Pancreas (tissue), 10 donors: ENCODE measurements at regions not wholly inside any gene's neighbourhood (a gene's known extent, or its start where the extent isn't known, plus 50 kb on each side); places are given as distances from the start of the nearest gene placed in this dataset.

Experiments used
- ATAC-seq, 4 donors: fragments of 200-7000 bp; cut with Tn5 transposase; one replicate each; pipeline versions ENCODE4 v1.8.0 to v1.9.1; 2020; ENCODE audit warnings: mild to moderate bottlenecking in 4 of 4, moderate library complexity in 4 of 4
- DNase-seq, 6 donors: peaks; one replicate each; pipeline ENCODE4 v3.0.0-alpha.2; 2020
- FAIRE-seq: peaks from 2 replicates; lab custom pipeline; 2012; peaks lifted over from hg19 to GRCh38; lab: Jason Lieb, UNC
- H3K27ac ChIP-seq, 4 donors: fragments of 200-600 bp; sonication (generic); 1 replicate in 3 of 4; 2 replicates in 1 of 4; pipeline versions ENCODE4 v1.5.0 to v1.8.0; 2020
- H3K27me3 ChIP-seq, 4 donors: fragments of 200-600 bp; one replicate each; pipeline ENCODE4 v1.8.0; 2021
- H3K36me3 ChIP-seq, 3 donors: fragments of 200-600 bp; sonication (generic) in 1 of 3; one replicate each; pipeline versions ENCODE4 v1.5.0 to v1.8.0; 2020 to 2021
- H3K4me1 ChIP-seq, 3 donors: fragments of 200-600 bp; one replicate each; pipeline ENCODE4 v1.8.0; 2021
- H3K4me3 ChIP-seq, 4 donors: fragments of 200-600 bp; sonication (generic) in 2 of 4; one replicate each; pipeline versions ENCODE4 v1.5.0 to v1.8.0; 2020 to 2021
- H3K9me3 ChIP-seq, 4 donors: fragments of 200-600 bp; one replicate each; pipeline ENCODE4 v1.8.0; 2021
- WGBS, 2 donors: extraction: QIAGEN DNeasy Blood & Tissue Kit; methylation state at CpG; one replicate each; pipeline ENCODE4 v1.1.7; 2013; 5-methylcytosine and 5-hydroxymethylcytosine counted together
- intact Hi-C, 3 donors: fragments of 100-400 bp; cut with DNase I; formaldehyde crosslinking; loops; one replicate each; pipeline versions ENCODE4 v1.11.1 to v1.14.2; 2022
- TF ChIP-seq, protein P1 (sequence below), 4 donors: fragments of 200-600 bp; sonication (generic) in 3 of 4; IDR thresholded peaks; one replicate each; pipeline versions ENCODE4 v1.5.0 to v1.8.0; 2021; ENCODE audit warnings: antibody characterized with exemption in 4 of 4
- donor health status: healthy with polysubstance abuse.
- donor health status: DM: no; HTN: no; CAD: no; lungs with moderate emphysema.
- donor health status: DM: no; HTN: no; CAD: no.
- donor health status: control.
- donor health status: control.
- donor health status: Bipolar disorder and iron deficiency.
- donor health status: DM: yes; HTN: yes; CAD: no.
- donor health status: DM: no; HTN: no; CAD: no.
- donor health status: DM: no; HTN: no; CAD: no.
- donor health status: DM: yes; HTN: yes; CAD: no.

DNA sequence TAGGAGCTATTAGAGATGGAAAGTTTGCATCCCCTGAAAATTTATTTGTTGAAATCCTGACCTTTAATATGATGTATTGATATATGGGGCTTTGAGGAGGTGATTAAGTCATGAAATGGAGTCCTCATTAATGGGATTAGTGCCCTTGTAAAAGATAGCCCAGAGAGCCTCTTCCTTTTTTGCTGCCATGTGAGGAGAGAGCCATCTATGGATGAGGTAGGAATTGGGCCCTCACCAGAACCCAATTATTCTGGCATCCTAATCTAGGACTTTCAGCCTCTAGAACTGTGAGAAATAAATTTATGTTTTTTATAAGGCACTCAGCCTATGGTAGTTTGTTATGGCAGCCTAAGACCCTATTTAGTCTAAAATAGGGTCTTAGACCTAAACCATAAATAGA, 250.2 kb upstream of the SLITRK1 start:
- no peak overlapping the region for H3K4me3 ChIP-seq
- no peaks in the 10 kb centered on the region for H3K27me3 ChIP-seq
- intact Hi-C loops = no loop called here
- DNase-seq (no peak), ATAC-seq (no peak), FAIRE-seq (no peak)
- no peaks in the 10 kb centered on the region for H3K9me3 ChIP-seq
- TF ChIP-seq, protein P1, sequence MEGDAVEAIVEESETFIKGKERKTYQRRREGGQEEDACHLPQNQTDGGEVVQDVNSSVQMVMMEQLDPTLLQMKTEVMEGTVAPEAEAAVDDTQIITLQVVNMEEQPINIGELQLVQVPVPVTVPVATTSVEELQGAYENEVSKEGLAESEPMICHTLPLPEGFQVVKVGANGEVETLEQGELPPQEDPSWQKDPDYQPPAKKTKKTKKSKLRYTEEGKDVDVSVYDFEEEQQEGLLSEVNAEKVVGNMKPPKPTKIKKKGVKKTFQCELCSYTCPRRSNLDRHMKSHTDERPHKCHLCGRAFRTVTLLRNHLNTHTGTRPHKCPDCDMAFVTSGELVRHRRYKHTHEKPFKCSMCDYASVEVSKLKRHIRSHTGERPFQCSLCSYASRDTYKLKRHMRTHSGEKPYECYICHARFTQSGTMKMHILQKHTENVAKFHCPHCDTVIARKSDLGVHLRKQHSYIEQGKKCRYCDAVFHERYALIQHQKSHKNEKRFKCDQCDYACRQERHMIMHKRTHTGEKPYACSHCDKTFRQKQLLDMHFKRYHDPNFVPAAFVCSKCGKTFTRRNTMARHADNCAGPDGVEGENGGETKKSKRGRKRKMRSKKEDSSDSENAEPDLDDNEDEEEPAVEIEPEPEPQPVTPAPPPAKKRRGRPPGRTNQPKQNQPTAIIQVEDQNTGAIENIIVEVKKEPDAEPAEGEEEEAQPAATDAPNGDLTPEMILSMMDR (IDR thresholded peaks at IDR 0.05) = no peak
- no peaks in the 10 kb centered on the region for H3K4me1 ChIP-seq
- no peak overlapping the region for H3K27ac ChIP-seq
- H3K36me3 ChIP-seq = no peaks in the 10 kb centered on the region

GRCh38 chr13:84131249-84131648, 249.0 kb upstream of the SLITRK1 start:
- 82 to 87% methylated on average over 7 of the region's 7 CpGs for WGBS, 2 donors
- H3K27ac ChIP-seq = no peak overlapping the region
- no peaks in the 10 kb centered on the region for H3K4me1 ChIP-seq
- no peak overlapping the region for H3K4me3 ChIP-seq
- FAIRE-seq = no peak
- no peak for DNase-seq
- intact Hi-C loops = no loop called here
- TF ChIP-seq, protein P1 (IDR thresholded peaks at IDR 0.05) = no peak
- no peaks in the 10 kb centered on the region for H3K27me3 ChIP-seq
- H3K9me3 ChIP-seq = no peaks in the 10 kb centered on the region
- ATAC-seq = no peak
- H3K36me3 ChIP-seq = no peaks in the 10 kb centered on the region

- WGBS, 2 donors = 39 to 43% methylated on average over 1 of the region's 1 CpG
- no peak overlapping the region for H3K4me3 ChIP-seq
- no peaks in the 10 kb centered on the region for H3K27me3 ChIP-seq
- no peaks in the 10 kb centered on the region for H3K4me1 ChIP-seq
- DNase-seq = no peak
- intact Hi-C loops = no loop called here
- ATAC-seq = no peak
- FAIRE-seq = no peak
- H3K27ac ChIP-seq = no peak overlapping the region
- TF ChIP-seq, protein P1 (IDR thresholded peaks at IDR 0.05) = no peak
- no peaks in the 10 kb centered on the region for H3K9me3 ChIP-seq
- no peaks in the 10 kb centered on the region for H3K36me3 ChIP-seq
Observed at GRCh38 chr13:84130495-84131114, 248.3 kb upstream of the SLITRK1 start.

- no peaks in the 10 kb centered on the region for H3K9me3 ChIP-seq
- no peak for FAIRE-seq
- no peaks in the 10 kb centered on the region for H3K36me3 ChIP-seq
- no peak overlapping the region for H3K4me3 ChIP-seq
- no peak overlapping the region for H3K27ac ChIP-seq
- TF ChIP-seq, protein P1 (IDR thresholded peaks at IDR 0.05) = no peak
- ATAC-seq = no peak
- no peak for DNase-seq
- intact Hi-C loops = no loop called here
- no peaks in the 10 kb centered on the region for H3K4me1 ChIP-seq
- 88 to 89% methylated on average over 2 of the region's 2 CpGs for WGBS, 2 donors
- H3K27me3 ChIP-seq = no peaks in the 10 kb centered on the region
Observed at GRCh38 chr13:84129966-84130365, 247.7 kb upstream of the SLITRK1 start.

DNA sequence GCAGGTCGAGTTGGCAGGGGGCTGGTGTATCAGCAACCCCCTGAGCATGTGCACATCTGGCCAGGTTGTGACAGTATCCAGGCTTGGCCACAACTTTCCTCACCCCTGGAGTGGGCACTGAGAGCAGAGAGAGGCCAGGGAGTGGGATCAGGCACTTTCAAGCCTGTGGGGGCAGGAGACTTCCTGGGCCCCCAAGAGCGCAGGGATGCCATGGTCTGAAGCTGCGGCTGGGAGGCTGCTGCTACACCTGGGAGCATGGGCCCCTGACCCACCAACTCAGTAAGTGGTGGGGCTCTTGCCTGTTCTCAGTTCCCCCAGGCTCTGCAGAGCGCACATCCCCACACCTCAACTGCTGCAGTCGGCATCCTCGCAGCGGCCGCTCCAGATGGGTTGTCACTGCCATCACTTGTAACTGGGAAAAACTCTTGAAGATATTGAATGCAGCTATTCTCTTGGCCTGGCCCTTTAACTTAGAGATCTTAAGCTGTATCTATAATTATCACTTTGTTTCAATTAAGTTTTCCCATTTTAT, 245.4 kb upstream of the SLITRK1 start:
- TF ChIP-seq, protein P1 (IDR thresholded peaks at IDR 0.05) = no peak
- no peak for FAIRE-seq
- WGBS, 2 donors = 92 to 95% methylated on average over 8 of the region's 8 CpGs
- intact Hi-C loops = no loop called here
- H3K27ac ChIP-seq = no peak overlapping the region
- peak in 1 of 6 donors; percentile 30 for DNase-seq
- ATAC-seq = no peak
- no peaks in the 10 kb centered on the region for H3K4me1 ChIP-seq
- no peaks in the 10 kb centered on the region for H3K36me3 ChIP-seq
- no peak overlapping the region for H3K4me3 ChIP-seq
- H3K27me3 ChIP-seq = no peaks in the 10 kb centered on the region
- no peaks in the 10 kb centered on the region for H3K9me3 ChIP-seq
